K562 (cell line): ENCODE measurements at regions not wholly inside any gene's neighbourhood (a gene's known extent, or its start where the extent isn't known, plus 50 kb on each side); places are given as distances from the start of the nearest gene placed in this dataset.

Experiments used
- ATAC-seq: fragments of 200-7000 bp; cut with Tn5 transposase; 3 replicates; pipeline ENCODE4 v1.9.1; 2020; ENCODE audit warnings: moderate library complexity
- BruUV-seq: library from RNA; stranded (reverse); fragments of 400-500 nt; replicated peaks from 2 replicates; lab custom pipeline; 2021; lab: Mats Ljungman, UMichigan
- CTCF ChIA-PET: fragments of 300-600 bp; formaldehyde crosslinking; extraction: SDS; loops from one replicate; lab custom pipeline; 2021; ENCODE audit warnings: low intra/inter-chr PET ratio; lab: Yijun Ruan, JAX
- POLR2A ChIA-PET: fragments of 300-600, 350-650 bp; sonication (Branson Sonifier 250); formaldehyde crosslinking; extraction: SDS; loops from one replicate; lab custom pipeline; 2021; ENCODE audit warnings: antibody characterized with exemption, inconsistent platforms; lab: Yijun Ruan, JAX
- DNase-seq, 4 experiments: peaks; one replicate each; pipeline versions ENCODE4 v3.0.0 to v3.0.0-alpha.2; 2011 to 2018; ENCODE audit warnings: low spot score in 3 of 4, mixed read lengths in 3 of 4; ENCODE audit errors: extremely low read depth in 1 of 4
- FAIRE-seq: peaks from 2 replicates; lab custom pipeline; 2011; peaks lifted over from hg19 to GRCh38; lab: Jason Lieb, UNC
- H2AFZ ChIP-seq: 2 replicates; pipeline ENCODE4 v1.6.0; 2011; ENCODE audit warnings: low read depth, low read length, control low read depth, inconsistent platforms
- H3K27ac ChIP-seq: fragments of 200-600 bp; 3 replicates; pipeline ENCODE4 v1.8.0; 2011; ENCODE audit warnings: low read depth, mild to moderate bottlenecking, control low read depth, inconsistent platforms, low read length, moderate library complexity, mixed read lengths; ENCODE audit errors: extremely low read depth
- H3K27me3 ChIP-seq, 2 experiments: fragments of 300-600 bp in 1 of 2; 2 replicates in 1 of 2; 3 replicates in 1 of 2; pipeline versions ENCODE4 v1.6.0 to v1.8.0; 2011; ENCODE audit warnings: inconsistent platforms in 2 of 2, low read length in 2 of 2, mild to moderate bottlenecking in 1 of 2, mixed read lengths in 1 of 2, moderate library complexity in 1 of 2; ENCODE audit not compliant: control insufficient read depth in 2 of 2, insufficient read depth in 2 of 2
- H3K36me3 ChIP-seq: fragments of 300-600 bp; 3 replicates; pipeline ENCODE4 v1.8.0; 2011; ENCODE audit warnings: mild to moderate bottlenecking, low read length, inconsistent platforms; ENCODE audit not compliant: control insufficient read depth, insufficient read depth
- H3K4me1 ChIP-seq, 2 experiments: fragments of 200-600 bp in 1 of 2; replicated peaks in 1 of 2; 2 replicates in 1 of 2; 3 replicates in 1 of 2; pipeline versions ENCODE4 v1.5.1 to v1.8.0; 2011; ENCODE audit warnings: inconsistent platforms in 2 of 2, low read length in 2 of 2, mild to moderate bottlenecking in 1 of 2, mixed read lengths in 1 of 2, moderate library complexity in 1 of 2; ENCODE audit not compliant: control insufficient read depth in 2 of 2, insufficient read depth in 2 of 2
- H3K4me2 ChIP-seq: 2 replicates; pipeline ENCODE4 v1.6.1; 2011; ENCODE audit warnings: low read length, control low read depth, inconsistent platforms, mixed read lengths; ENCODE audit not compliant: insufficient read depth
- H3K4me3 ChIP-seq: fragments of 200-600 bp; sonication (generic), shearing (Covaris generic); 2 replicates; pipeline ENCODE4 v1.5.1; 2016; ENCODE audit warnings: control low read depth, inconsistent platforms
- H3K79me2 ChIP-seq: fragments of 200-600 bp; 3 replicates; pipeline ENCODE4 v1.8.0; 2011; ENCODE audit warnings: low read length, inconsistent platforms; ENCODE audit not compliant: control insufficient read depth, insufficient read depth
- H3K9ac ChIP-seq, 2 experiments: 2 replicates each; pipeline versions ENCODE4 v1.6.0 to v1.6.1; 2011; ENCODE audit warnings: low read depth in 2 of 2, low read length in 2 of 2, control low read depth in 1 of 2, inconsistent platforms in 1 of 2, mild to moderate bottlenecking in 1 of 2, mixed read lengths in 1 of 2; ENCODE audit not compliant: insufficient read depth in 1 of 2
- H3K9me1 ChIP-seq: one replicate; pipeline ENCODE4 v1.6.0; 2011; ENCODE audit warnings: inconsistent platforms, mild to moderate bottlenecking, low read length, moderate library complexity; ENCODE audit not compliant: control insufficient read depth, insufficient read depth
- H3K9me3 ChIP-seq: replicated peaks from 2 replicates; pipeline ENCODE4 v1.5.1; 2011; ENCODE audit warnings: low read depth, low read length, inconsistent platforms; ENCODE audit not compliant: control insufficient read depth, insufficient read depth
- H4K20me1 ChIP-seq: replicated peaks from 2 replicates; pipeline ENCODE4 v1.6.1; 2011; ENCODE audit warnings: low read length, inconsistent platforms, mixed read lengths; ENCODE audit not compliant: control insufficient read depth, insufficient read depth
- ESRRB ChIP-seq: fragments of 250-450 bp; sonication (Bioruptor Pico); IDR thresholded peaks from 2 replicates; pipeline ENCODE4 v1.5.0; 2020; ENCODE audit warnings: mild to moderate bottlenecking, moderate library complexity, borderline replicate concordance
- ETV5 ChIP-seq: sonication (generic); formaldehyde crosslinking; IDR thresholded peaks from 2 replicates; pipeline ENCODE4 v1.4.0; 2020; ENCODE audit warnings: low read depth, mild to moderate bottlenecking, missing genetic modification reagents
- FOXM1 ChIP-seq, 2 experiments: fragments of 450-650 bp in 1 of 2; sonication (generic) in 1 of 2; formaldehyde crosslinking in 1 of 2; IDR thresholded peaks; 2 replicates each; pipeline versions ENCODE4 v1.6.1 to v1.9.0; 2017 to 2022; ENCODE audit warnings: low read depth in 2 of 2, mild to moderate bottlenecking in 2 of 2, missing genetic modification reagents in 1 of 2, moderate library complexity in 1 of 2
- GATAD2A ChIP-seq: fragments of 450-650 bp; IDR thresholded peaks from 2 replicates; pipeline ENCODE4 v1.6.1; 2017
- HNRNPLL ChIP-seq: fragments of 200-400 bp; formaldehyde crosslinking; IDR thresholded peaks from 2 replicates; pipeline ENCODE4 v1.6.1; 2017; ENCODE audit warnings: low read length, low read depth, mild to moderate bottlenecking; ENCODE audit not compliant: poor library complexity, severe bottlenecking
- HOXB6 ChIP-seq: fragments of 250-450 bp; sonication (Bioruptor Pico); IDR thresholded peaks from 2 replicates; pipeline ENCODE4 v1.5.1; 2022; ENCODE audit warnings: mild to moderate bottlenecking, borderline replicate concordance
- NR2F6 ChIP-seq: fragments of 450-650 bp; formaldehyde crosslinking; IDR thresholded peaks from 2 replicates; pipeline ENCODE4 v1.4.0; 2020; ENCODE audit warnings: mild to moderate bottlenecking
- NR4A1 ChIP-seq, 2 experiments: fragments of 250-450 bp in 1 of 2; fragments of 450-650 bp in 1 of 2; sonication (Bioruptor Pico) in 1 of 2; IDR thresholded peaks; 2 replicates each; pipeline versions ENCODE4 v1.4.0 to v1.6.1; 2016 to 2020; ENCODE audit warnings: mild to moderate bottlenecking in 2 of 2, missing compliant biosample characterization in 1 of 2, missing genetic modification characterization in 1 of 2, moderate library complexity in 1 of 2
- PHF21A ChIP-seq: fragments of 450-650 bp; IDR thresholded peaks from 2 replicates; pipeline ENCODE4 v1.6.1; 2017; ENCODE audit warnings: low read depth, borderline replicate concordance
- POLR2H ChIP-seq: IDR thresholded peaks from 2 replicates; pipeline ENCODE4 v1.6.1; 2016; ENCODE audit warnings: missing genetic modification characterization, low read depth, mild to moderate bottlenecking, control low read depth, missing compliant biosample characterization, moderate library complexity
- RBM39 ChIP-seq: fragments of 200-400 bp; formaldehyde crosslinking; optimal IDR thresholded peaks from 2 replicates; pipeline ENCODE3; 2018; ENCODE audit warnings: low read depth, low read length
- ZNF146 ChIP-seq: IDR thresholded peaks from one replicate; pipeline ENCODE4 v1.6.1; 2018; ENCODE audit warnings: missing compliant biosample characterization; ENCODE audit not compliant: unreplicated experiment
- ZNF408 ChIP-seq: fragments of 250-450 bp; sonication (Bioruptor Pico); IDR thresholded peaks from 2 replicates; pipeline ENCODE4 v1.4.0; 2020; ENCODE audit warnings: low read depth, mild to moderate bottlenecking, moderate library complexity
- ZNF699 ChIP-seq: fragments of 250-450 bp; sonication (Bioruptor Pico); IDR thresholded peaks from 2 replicates; pipeline ENCODE4 v1.8.0; 2021; ENCODE audit warnings: mild to moderate bottlenecking, moderate library complexity; ENCODE audit not compliant: insufficient replicate concordance
- WGBS: fragments of 100-300 bp; shearing (Covaris generic); methylation state at CpG from one replicate; pipeline ENCODE4 v1.1.6; 2016; ENCODE audit warnings: low coverage, mixed read lengths; ENCODE audit not compliant: insufficient coverage; ENCODE audit errors: missing lambda C conversion rate; 5-methylcytosine and 5-hydroxymethylcytosine counted together
- in situ Hi-C: fragments of 300-500 bp; cut with MboI; formaldehyde crosslinking; loops from 4 replicates; pipeline ENCODE4 v1.15.0; 2018; ENCODE audit warnings: inconsistent platforms, mixed read lengths
- intact Hi-C: fragments of 100-400 bp; cut with micrococcal nuclease; formaldehyde crosslinking; loops from 2 replicates; pipeline ENCODE4 v1.14.2; 2022
- TF ChIP-seq, protein P1 (sequence below): fragments of 250-450 bp; sonication (Bioruptor Pico); IDR thresholded peaks from 2 replicates; pipeline ENCODE4 v1.8.0; 2022; ENCODE audit warnings: moderate library complexity, mild to moderate bottlenecking, inconsistent platforms
- TF ChIP-seq, protein P2 (sequence below): fragments of 250-450 bp; sonication (Bioruptor Pico); IDR thresholded peaks from 2 replicates; pipeline ENCODE4 v1.5.0; 2021

DNA sequence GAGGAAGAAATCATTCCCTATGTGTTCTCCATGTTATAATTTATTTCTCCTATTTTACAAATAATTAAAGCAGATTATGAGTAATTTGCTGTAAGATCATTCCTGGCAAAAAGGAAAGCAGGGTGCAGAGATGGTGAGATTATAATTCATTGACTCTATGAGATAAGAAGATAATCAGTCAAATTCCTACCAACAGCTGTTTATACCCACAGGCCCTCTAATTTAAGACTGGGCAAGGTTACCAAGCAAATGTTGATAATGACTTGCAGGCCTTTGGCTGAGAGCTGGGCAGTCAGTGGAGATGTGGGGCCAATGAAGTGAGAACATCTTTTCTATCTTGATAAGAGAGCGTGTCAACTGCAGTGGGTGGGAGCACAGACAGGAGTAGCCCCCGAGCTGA, 222.7 kb downstream of the ICE1 start:
- H3K4me2 ChIP-seq = no peak overlapping the region
- CTCF ChIA-PET = no interaction called here
- H3K4me1 ChIP-seq = no peaks in the 10 kb centered on the region
- 0% methylated on average over 2 of the region's 2 CpGs for WGBS
- no peak for FAIRE-seq
- H2AFZ ChIP-seq = no peak overlapping the region
- H4K20me1 ChIP-seq = no peaks in the 10 kb centered on the region; the same call in 1 of the 2 replicates
- DNase-seq = no peak
- no peaks in the 10 kb centered on the region for H3K36me3 ChIP-seq
- no peaks in the 10 kb centered on the region for H3K79me2 ChIP-seq
- intact Hi-C loops (no loop called here), in situ Hi-C loops (no loop called here)
- H3K4me3 ChIP-seq = no peak overlapping the region
- BruUV-seq = no TSS peak
- H3K9ac ChIP-seq = no peak overlapping the region
- peaks cover 6 to 16% of the 10 kb centered on the region in 2 experiments; a peak in 4 of 5 replicates for H3K27me3 ChIP-seq
- no peak overlapping the region for H3K27ac ChIP-seq
- TF ChIP-seq HOXB6 (CRISPR knock-in tag) = no peak
- no peak for TF ChIP-seq GATAD2A
- no peak for TF ChIP-seq RBM39
- TF ChIP-seq HNRNPLL = no peak
- TF ChIP-seq PHF21A = no peak
- TF ChIP-seq, protein P1, sequence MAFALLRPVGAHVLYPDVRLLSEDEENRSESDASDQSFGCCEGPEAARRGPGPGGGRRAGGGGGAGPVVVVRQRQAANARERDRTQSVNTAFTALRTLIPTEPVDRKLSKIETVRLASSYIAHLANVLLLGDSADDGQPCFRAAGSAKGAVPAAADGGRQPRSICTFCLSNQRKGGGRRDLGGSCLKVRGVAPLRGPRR (CRISPR knock-in tag) = no peak
- no peak for TF ChIP-seq NR4A1 (CRISPR knock-in tag; IDR thresholded peaks at IDR 0.05)
- no peak for TF ChIP-seq NR4A1 (tag; IDR thresholded peaks at IDR 0.05)
- no peak for TF ChIP-seq POLR2H (tag)
- TF ChIP-seq ESRRB (CRISPR knock-in tag) = no peak
- TF ChIP-seq, protein P2, sequence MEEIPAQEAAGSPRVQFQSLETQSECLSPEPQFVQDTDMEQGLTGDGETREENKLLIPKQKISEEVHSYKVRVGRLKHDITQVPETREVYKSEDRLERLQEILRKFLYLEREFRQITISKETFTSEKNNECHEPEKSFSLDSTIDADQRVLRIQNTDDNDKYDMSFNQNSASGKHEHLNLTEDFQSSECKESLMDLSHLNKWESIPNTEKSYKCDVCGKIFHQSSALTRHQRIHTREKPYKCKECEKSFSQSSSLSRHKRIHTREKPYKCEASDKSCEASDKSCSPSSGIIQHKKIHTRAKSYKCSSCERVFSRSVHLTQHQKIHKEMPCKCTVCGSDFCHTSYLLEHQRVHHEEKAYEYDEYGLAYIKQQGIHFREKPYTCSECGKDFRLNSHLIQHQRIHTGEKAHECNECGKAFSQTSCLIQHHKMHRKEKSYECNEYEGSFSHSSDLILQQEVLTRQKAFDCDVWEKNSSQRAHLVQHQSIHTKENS (CRISPR knock-in tag) = no peak
- no peak for TF ChIP-seq ZNF146
- no peak for TF ChIP-seq FOXM1 (IDR thresholded peaks at IDR 0.05; ENCODE audit: low read depth)
- no peak for TF ChIP-seq FOXM1 (CRISPR knock-in tag; IDR thresholded peaks at IDR 0.05; ENCODE audit: low read depth)
- TF ChIP-seq ZNF699 (CRISPR knock-in tag) = no peak
- no peak for TF ChIP-seq ETV5 (CRISPR knock-in tag)
- TF ChIP-seq NR2F6 (CRISPR knock-in tag) = no peak
- no peak for TF ChIP-seq ZNF408 (CRISPR knock-in tag)
- no peak for ATAC-seq
- H3K9me3 ChIP-seq = no peaks in the 10 kb centered on the region
- H3K9me1 ChIP-seq = no peaks in the 10 kb centered on the region
- POLR2A ChIA-PET = no interaction called here
